SK-N-SH (cell line): ENCODE measurements at regions not wholly inside any gene's neighbourhood (a gene's known extent, or its start where the extent isn't known, plus 50 kb on each side); places are given as distances from the start of the nearest gene placed in this dataset.

ENCODE experiments used
- CTCF ChIA-PET: fragments of 300-600, 350-600 bp; formaldehyde crosslinking; extraction: SDS; loops from one replicate; lab custom pipeline; 2021; lab: Yijun Ruan, JAX
- POLR2A ChIA-PET: fragments of 350-600 bp; sonication (Branson Sonifier 250); formaldehyde crosslinking; extraction: SDS; loops from one replicate; lab custom pipeline; 2020; ENCODE audit warnings: antibody characterized with exemption, inconsistent platforms; lab: Yijun Ruan, JAX
- DNase-seq: peaks from one replicate; pipeline ENCODE4 v3.0.0; 2012
- H2AFZ ChIP-seq: fragments of 200-600 bp; sonication (generic); 2 replicates; pipeline ENCODE4 v1.8.1; 2016; ENCODE audit warnings: antibody characterized with exemption, mild to moderate bottlenecking, low read depth
- H3F3A ChIP-seq: fragments of 200-600 bp; sonication (generic); replicated peaks from 2 replicates; pipeline ENCODE3; 2016; ENCODE audit warnings: antibody characterized with exemption, mild to moderate bottlenecking; ENCODE audit not compliant: insufficient read depth
- H3K27ac ChIP-seq, 2 experiments: fragments of 200-500 bp in 1 of 2; fragments of 200-600 bp in 1 of 2; sonication (Bioruptor generic) in 1 of 2; sonication (generic), shearing (Covaris generic) in 1 of 2; 2 replicates each; pipeline versions ENCODE4 v1.5.1 to v1.6.1; 2014 to 2016; ENCODE audit warnings: low read depth in 2 of 2, inconsistent platforms in 1 of 2, low read length in 1 of 2, mild to moderate bottlenecking in 1 of 2, mixed read lengths in 1 of 2
- H3K27me3 ChIP-seq: fragments of 200-600 bp; sonication (generic), shearing (Covaris generic); 2 replicates; pipeline ENCODE4 v1.6.1; 2016; ENCODE audit warnings: mixed run types; ENCODE audit not compliant: insufficient read depth
- H3K36me3 ChIP-seq, 2 experiments: fragments of 200-500 bp in 1 of 2; fragments of 200-600 bp in 1 of 2; sonication (Bioruptor generic) in 1 of 2; sonication (generic) in 1 of 2; replicated peaks in 1 of 2; 2 replicates each; pipeline versions ENCODE3 to v1.5.1; 2014 to 2016; ENCODE audit warnings: low read length in 1 of 2, mild to moderate bottlenecking in 1 of 2; ENCODE audit not compliant: insufficient read depth in 2 of 2, control insufficient read depth in 1 of 2
- H3K4me1 ChIP-seq, 2 experiments: fragments of 200-500 bp in 1 of 2; fragments of 200-600 bp in 1 of 2; sonication (Bioruptor generic) in 1 of 2; sonication (generic), shearing (Covaris generic) in 1 of 2; 2 replicates each; pipeline versions ENCODE4 v1.5.1 to v1.6.1; 2014 to 2016; ENCODE audit warnings: low read depth in 1 of 2, low read length in 1 of 2, mixed run types in 1 of 2; ENCODE audit not compliant: insufficient read depth in 2 of 2, control insufficient read depth in 1 of 2
- H3K4me2 ChIP-seq: fragments of 200-600 bp; sonication (generic), shearing (Covaris generic); 2 replicates; pipeline ENCODE4 v1.6.1; 2017; ENCODE audit warnings: mixed run types
- H3K4me3 ChIP-seq, 2 experiments: fragments of 200-500 bp in 1 of 2; fragments of 200-600 bp in 1 of 2; sonication (Bioruptor generic) in 1 of 2; sonication (generic), shearing (Covaris generic) in 1 of 2; 2 replicates each; pipeline versions ENCODE4 v1.5.1 to v1.8.1; 2014 to 2016; ENCODE audit warnings: low read depth in 2 of 2, inconsistent platforms in 1 of 2, low read length in 1 of 2, mild to moderate bottlenecking in 1 of 2, mixed read lengths in 1 of 2, moderate library complexity in 1 of 2
- H3K79me2 ChIP-seq: fragments of 200-600 bp; sonication (generic); 2 replicates; pipeline ENCODE4 v1.8.1; 2017; ENCODE audit warnings: mild to moderate bottlenecking; ENCODE audit not compliant: insufficient read depth
- H3K9ac ChIP-seq: fragments of 200-600 bp; sonication (generic); 2 replicates; pipeline ENCODE4 v1.6.1; 2017; ENCODE audit warnings: mixed run types
- H3K9me2 ChIP-seq: fragments of 200-600 bp; sonication (generic); 2 replicates; pipeline ENCODE4 v1.6.1; 2017; ENCODE audit warnings: mixed run types
- H3K9me3 ChIP-seq: fragments of 200-600 bp; sonication (generic); 2 replicates; pipeline ENCODE4 v1.6.1; 2017; ENCODE audit warnings: mixed run types, mild to moderate bottlenecking, moderate library complexity
- H4K20me1 ChIP-seq: fragments of 200-600 bp; sonication (generic); 2 replicates; pipeline ENCODE4 v1.6.1; 2017; ENCODE audit warnings: mild to moderate bottlenecking, mixed run types; ENCODE audit not compliant: insufficient read depth
- CHD2 ChIP-seq: fragments of 150-350 bp; IDR thresholded peaks from 2 replicates; pipeline ENCODE4 v1.6.1; 2018; ENCODE audit warnings: low read length; ENCODE audit not compliant: partially characterized antibody
- EP300 ChIP-seq, 2 experiments: IDR thresholded peaks; 2 replicates each; pipeline versions ENCODE4 v1.4.0 to v1.6.1; 2012; ENCODE audit warnings: borderline replicate concordance in 1 of 2, low read depth in 1 of 2, low read length in 1 of 2
- FOXM1 ChIP-seq: IDR thresholded peaks from 2 replicates; pipeline ENCODE4 v1.4.0; 2012; ENCODE audit warnings: low read depth, mild to moderate bottlenecking
- GABPA ChIP-seq: IDR thresholded peaks from 2 replicates; pipeline ENCODE4 v1.4.0; 2012; ENCODE audit warnings: low read depth, mild to moderate bottlenecking
- GATA2 ChIP-seq: sonication (generic); formaldehyde crosslinking; IDR thresholded peaks from 2 replicates; pipeline ENCODE4 v1.5.0; 2020; ENCODE audit warnings: mild to moderate bottlenecking, missing genetic modification reagents
- IRF3 ChIP-seq: fragments of 150-350 bp; IDR thresholded peaks from 2 replicates; pipeline ENCODE4 v1.6.1; 2016; ENCODE audit warnings: mild to moderate bottlenecking, low read depth, low read length
- JUND ChIP-seq: IDR thresholded peaks from 2 replicates; pipeline ENCODE4 v1.4.0; 2012
- MEF2A ChIP-seq: IDR thresholded peaks from 2 replicates; pipeline ENCODE4 v1.4.0; 2012; ENCODE audit warnings: low read depth, borderline replicate concordance
- NFIC ChIP-seq: IDR thresholded peaks from 2 replicates; pipeline ENCODE4 v1.4.0; 2012; ENCODE audit warnings: borderline replicate concordance
- NRF1 ChIP-seq: IDR thresholded peaks from 2 replicates; pipeline ENCODE4 v1.6.1; 2012; ENCODE audit warnings: low read depth, mild to moderate bottlenecking, low read length
- PBX3 ChIP-seq: IDR thresholded peaks from 2 replicates; pipeline ENCODE4; 2012
- POLR2AphosphoS5 ChIP-seq: IDR thresholded peaks from 2 replicates; pipeline ENCODE4 v1.6.1; 2012; ENCODE audit warnings: low read depth, low read length
- RAD21 ChIP-seq: IDR thresholded peaks from 2 replicates; pipeline ENCODE4 v1.6.1; 2012; ENCODE audit warnings: mild to moderate bottlenecking, low read length
- RXRA ChIP-seq: IDR thresholded peaks from 2 replicates; pipeline ENCODE4 v1.4.0; 2012; ENCODE audit warnings: low read depth, mild to moderate bottlenecking, borderline replicate concordance
- SIN3A ChIP-seq: IDR thresholded peaks from 2 replicates; pipeline ENCODE4 v1.6.1; 2012; ENCODE audit warnings: low read depth, mild to moderate bottlenecking, low read length, moderate library complexity, borderline replicate concordance
- SMC3 ChIP-seq: IDR thresholded peaks from 2 replicates; pipeline ENCODE4 v1.6.1; 2012; ENCODE audit warnings: low read depth, low read length, improper control_type of control experiment
- TAF1 ChIP-seq: IDR thresholded peaks from 2 replicates; pipeline ENCODE4 v1.6.1; 2012; ENCODE audit warnings: low read depth, mild to moderate bottlenecking, low read length, moderate library complexity, borderline replicate concordance
- WGBS: methylation state at CpG from one replicate; pipeline ENCODE4 v1.1.6; 2017; ENCODE audit warnings: low lambda C conversion rate; 5-methylcytosine and 5-hydroxymethylcytosine counted together
- TF ChIP-seq, protein P1 (sequence below): IDR thresholded peaks from 2 replicates; pipeline ENCODE4 v1.6.1; 2012; ENCODE audit warnings: mild to moderate bottlenecking, low read depth, low read length, moderate library complexity
- TF ChIP-seq, protein P2 (sequence below): IDR thresholded peaks from 2 replicates; pipeline ENCODE4 v1.4.0; 2012; ENCODE audit warnings: low read depth, borderline replicate concordance

DNA sequence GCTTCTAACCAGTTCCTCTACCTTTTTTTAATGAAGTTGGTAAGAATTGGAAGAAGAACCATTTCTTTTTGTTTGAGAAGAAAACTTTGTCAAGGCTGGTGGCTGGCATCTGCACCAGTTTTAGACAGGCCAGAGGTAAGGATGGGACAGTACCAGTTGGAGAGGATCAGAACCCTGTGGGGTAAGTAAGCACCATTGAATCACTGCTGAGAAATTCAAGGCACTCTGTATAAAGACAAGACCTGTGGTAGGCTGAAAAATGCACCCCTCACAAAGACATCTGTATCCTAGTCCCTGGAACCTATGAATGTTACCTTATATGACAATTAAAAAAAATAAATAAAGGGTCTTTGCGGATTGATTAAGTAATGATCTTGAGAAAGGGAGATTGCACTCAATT is 166.7 kb upstream of the NRP1 start:
- Histone ChIP-seq H3K4me2 (no peak overlapping the region), H4K20me1 (no peaks in the 10 kb centered on the region), H3K9me2 (no peaks in the 10 kb centered on the region), H2AFZ (no peak overlapping the region), H3K79me2 (no peaks in the 10 kb centered on the region), H3K4me3 (no peak overlapping the region), H3K27me3 (no peaks in the 10 kb centered on the region), H3K9me3 (no peaks in the 10 kb centered on the region), H3K27ac (no peak overlapping the region), H3K9ac (no peak overlapping the region), H3F3A (no peaks in the 10 kb centered on the region), H3K36me3 (no peaks in the 10 kb centered on the region), H3K4me1 (no peaks in the 10 kb centered on the region)
- 92% methylated on average over 1 of the region's 1 CpG for WGBS
- ChIA-PET POLR2A (no interaction called here), CTCF (no interaction called here)
- no peak for DNase-seq
- no peak for TF ChIP-seq FOXM1
- no peak for TF ChIP-seq SIN3A
- TF ChIP-seq NRF1 = no peak
- no peak for TF ChIP-seq NFIC
- no peak for TF ChIP-seq PBX3
- TF ChIP-seq MEF2A = no peak
- no peak for TF ChIP-seq EP300 (IDR thresholded peaks at IDR 0.05; ENCODE audit: borderline replicate concordance in 1 of 2, low read depth in 1 of 2, low read length in 1 of 2)
- TF ChIP-seq IRF3 = no peak
- TF ChIP-seq POLR2AphosphoS5 = no peak
- TF ChIP-seq RXRA = no peak
- TF ChIP-seq GABPA = no peak
- no peak for TF ChIP-seq CHD2
- no peak for TF ChIP-seq RAD21
- TF ChIP-seq, protein P1, sequence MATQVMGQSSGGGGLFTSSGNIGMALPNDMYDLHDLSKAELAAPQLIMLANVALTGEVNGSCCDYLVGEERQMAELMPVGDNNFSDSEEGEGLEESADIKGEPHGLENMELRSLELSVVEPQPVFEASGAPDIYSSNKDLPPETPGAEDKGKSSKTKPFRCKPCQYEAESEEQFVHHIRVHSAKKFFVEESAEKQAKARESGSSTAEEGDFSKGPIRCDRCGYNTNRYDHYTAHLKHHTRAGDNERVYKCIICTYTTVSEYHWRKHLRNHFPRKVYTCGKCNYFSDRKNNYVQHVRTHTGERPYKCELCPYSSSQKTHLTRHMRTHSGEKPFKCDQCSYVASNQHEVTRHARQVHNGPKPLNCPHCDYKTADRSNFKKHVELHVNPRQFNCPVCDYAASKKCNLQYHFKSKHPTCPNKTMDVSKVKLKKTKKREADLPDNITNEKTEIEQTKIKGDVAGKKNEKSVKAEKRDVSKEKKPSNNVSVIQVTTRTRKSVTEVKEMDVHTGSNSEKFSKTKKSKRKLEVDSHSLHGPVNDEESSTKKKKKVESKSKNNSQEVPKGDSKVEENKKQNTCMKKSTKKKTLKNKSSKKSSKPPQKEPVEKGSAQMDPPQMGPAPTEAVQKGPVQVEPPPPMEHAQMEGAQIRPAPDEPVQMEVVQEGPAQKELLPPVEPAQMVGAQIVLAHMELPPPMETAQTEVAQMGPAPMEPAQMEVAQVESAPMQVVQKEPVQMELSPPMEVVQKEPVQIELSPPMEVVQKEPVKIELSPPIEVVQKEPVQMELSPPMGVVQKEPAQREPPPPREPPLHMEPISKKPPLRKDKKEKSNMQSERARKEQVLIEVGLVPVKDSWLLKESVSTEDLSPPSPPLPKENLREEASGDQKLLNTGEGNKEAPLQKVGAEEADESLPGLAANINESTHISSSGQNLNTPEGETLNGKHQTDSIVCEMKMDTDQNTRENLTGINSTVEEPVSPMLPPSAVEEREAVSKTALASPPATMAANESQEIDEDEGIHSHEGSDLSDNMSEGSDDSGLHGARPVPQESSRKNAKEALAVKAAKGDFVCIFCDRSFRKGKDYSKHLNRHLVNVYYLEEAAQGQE = no peak
- TF ChIP-seq JUND = no peak
- TF ChIP-seq GATA2 (CRISPR knock-in tag) = no peak
- TF ChIP-seq SMC3 = no peak
- TF ChIP-seq, protein P2, sequence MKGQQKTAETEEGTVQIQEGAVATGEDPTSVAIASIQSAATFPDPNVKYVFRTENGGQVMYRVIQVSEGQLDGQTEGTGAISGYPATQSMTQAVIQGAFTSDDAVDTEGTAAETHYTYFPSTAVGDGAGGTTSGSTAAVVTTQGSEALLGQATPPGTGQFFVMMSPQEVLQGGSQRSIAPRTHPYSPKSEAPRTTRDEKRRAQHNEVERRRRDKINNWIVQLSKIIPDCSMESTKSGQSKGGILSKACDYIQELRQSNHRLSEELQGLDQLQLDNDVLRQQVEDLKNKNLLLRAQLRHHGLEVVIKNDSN = no peak
- TF ChIP-seq TAF1 = no peak
